Activated T-helper 2 cell treated with anti-CD3 and anti-CD28 coated beads, Interferon-gamma antibody, Interleukin-2, Interleukin-4, amounts not matched to agents 10 μg/mL and 5 μg/mL and 100 μg/mL, durations not matched to agents 14 hours and 24 hours and 36 hours (primary cell): ENCODE measurements at regions not wholly inside any gene's neighbourhood (a gene's known extent, or its start where the extent isn't known, plus 50 kb on each side); places are given as distances from the start of the nearest gene placed in this dataset.

Source experiments
- DNase-seq: peaks from one replicate; pipeline ENCODE4 v3.0.0; 2021; ENCODE audit warnings: low spot score
- H3K27ac Mint-ChIP-seq: one replicate; pipeline ENCODE4 v1.8.0; 2021; ENCODE audit warnings: mixed read lengths
- H3K27me3 Mint-ChIP-seq: one replicate; pipeline ENCODE4 v1.8.0; 2021; ENCODE audit warnings: low read depth, mixed read lengths
- H3K36me3 Mint-ChIP-seq: one replicate; pipeline ENCODE4 v1.8.0; 2021; ENCODE audit warnings: low read depth, mixed read lengths
- H3K4me1 Mint-ChIP-seq: one replicate; pipeline ENCODE4 v1.8.0; 2021; ENCODE audit warnings: low read depth, mixed read lengths
- H3K4me3 Mint-ChIP-seq: one replicate; pipeline ENCODE4 v1.8.0; 2021; ENCODE audit warnings: low read depth, mild to moderate bottlenecking, moderate library complexity, mixed read lengths
- H3K9me3 Mint-ChIP-seq: one replicate; pipeline ENCODE4 v1.8.0; 2021; ENCODE audit warnings: mixed read lengths
- intact Hi-C: fragments of 100-400 bp; cut with micrococcal nuclease; formaldehyde crosslinking; loops from one replicate; pipeline ENCODE4 v1.15.1; 2023

DNA sequence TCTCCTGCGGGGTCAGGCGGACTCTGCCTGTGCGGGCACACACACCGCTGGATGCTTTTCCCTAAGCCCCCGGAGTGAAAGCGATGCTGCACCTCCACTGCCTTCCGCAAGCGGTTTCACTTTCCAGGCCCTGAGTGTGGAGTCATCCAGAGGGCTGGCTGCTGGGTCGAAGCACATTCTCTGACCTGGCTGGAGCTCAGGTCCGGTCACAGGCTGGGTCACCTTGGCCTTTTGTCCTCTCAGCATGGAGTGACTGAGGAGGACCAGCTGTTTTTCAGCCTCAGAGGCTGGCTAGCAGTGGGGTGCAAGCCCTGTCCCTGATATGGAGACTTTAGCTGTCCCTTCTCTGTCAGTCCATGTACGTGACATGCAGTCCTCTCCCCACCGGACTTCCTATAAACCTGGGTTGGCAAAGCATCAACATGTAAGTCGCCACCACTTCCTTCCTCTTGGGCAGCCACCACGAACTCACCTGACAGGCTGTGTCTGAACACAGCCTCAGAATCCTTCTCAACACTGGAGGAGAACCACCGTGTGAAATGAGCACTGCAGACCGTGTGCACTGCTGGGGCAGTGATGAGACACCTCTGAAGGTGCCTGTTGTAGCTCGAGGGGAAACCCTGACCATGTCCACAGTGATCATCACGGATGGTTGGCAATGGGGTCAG lies 51.3 kb downstream of the GADD45G start:
- H3K9me3 Mint-ChIP-seq, result no peaks in the 10 kb centered on the region
- H3K27ac Mint-ChIP-seq, result no peak overlapping the region
- H3K4me3 Mint-ChIP-seq, result no peak overlapping the region
- intact Hi-C loops, result loop anchor here (5.0 kb wide), 1 partner anchor 49 kb away; the partner anchor contains the start of gene GADD45G
- H3K27me3 Mint-ChIP-seq, result peaks cover 15% of the 10 kb centered on the region
- peaks cover 31% of the 10 kb centered on the region for H3K4me1 Mint-ChIP-seq
- H3K36me3 Mint-ChIP-seq, result no peaks in the 10 kb centered on the region
- no peak for DNase-seq

GRCh38 chr9:89657295-89657694 lies 52.5 kb downstream of the GADD45G start:
- DNase-seq, result no peak
- no peak overlapping the region for H3K4me3 Mint-ChIP-seq
- H3K36me3 Mint-ChIP-seq, result no peaks in the 10 kb centered on the region
- H3K4me1 Mint-ChIP-seq, result peaks cover 31% of the 10 kb centered on the region
- peaks cover 17% of the 10 kb centered on the region for H3K27me3 Mint-ChIP-seq
- no peaks in the 10 kb centered on the region for H3K9me3 Mint-ChIP-seq
- no peak overlapping the region for H3K27ac Mint-ChIP-seq
- intact Hi-C loops, result loop anchor here (5.0 kb wide), 1 partner anchor 50 kb away; the partner anchor contains the start of gene GADD45G

DNA sequence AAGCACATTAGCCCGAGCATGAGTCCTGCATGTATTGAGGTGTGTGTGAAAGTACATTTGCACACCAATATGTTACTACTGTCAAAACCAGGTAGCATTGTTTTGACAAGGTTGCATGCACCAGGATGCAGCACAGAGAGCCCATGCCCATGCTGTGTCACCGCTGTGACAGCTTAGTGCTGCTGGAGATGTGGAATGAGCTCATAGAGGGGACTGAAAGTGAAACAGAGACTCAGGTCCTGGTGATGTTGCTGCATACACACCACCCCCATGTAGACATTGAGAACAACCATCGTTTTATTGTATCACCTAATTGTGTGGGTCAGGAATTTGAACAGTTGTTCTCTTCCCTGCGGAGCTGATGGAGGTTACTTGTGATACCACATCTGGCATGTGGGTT lies 53.0 kb downstream of the GADD45G start:
- intact Hi-C loops, result loop anchor here (5.0 kb wide), 1 partner anchor 50 kb away; the partner anchor contains the start of gene GADD45G
- DNase-seq, result peak; percentile 47
- H3K4me1 Mint-ChIP-seq, result peaks cover 31% of the 10 kb centered on the region

DNA sequence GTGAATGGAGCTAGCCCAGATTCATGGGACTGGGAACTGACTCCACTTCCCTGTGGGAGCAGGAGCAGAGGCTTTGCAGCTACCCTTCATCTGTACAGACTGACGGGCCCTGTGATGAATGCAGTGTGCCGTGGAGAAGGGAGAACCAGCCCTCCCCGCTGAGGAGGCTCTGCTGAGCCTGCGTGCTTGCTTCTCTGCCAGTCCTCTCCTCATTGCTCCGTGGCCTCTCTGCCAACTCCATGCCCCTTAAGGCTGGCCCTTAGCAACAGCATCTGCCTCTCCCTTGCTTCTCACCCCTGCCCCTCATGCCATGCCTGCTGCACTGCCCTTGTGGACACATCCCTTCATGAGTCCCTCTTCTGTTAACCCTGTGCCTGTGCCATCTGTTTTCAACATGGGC lies 53.6 kb downstream of the GADD45G start:
- Mint-ChIP-seq H3K4me1 (peaks cover 34% of the 10 kb centered on the region), H3K27ac (no peak overlapping the region), H3K36me3 (no peaks in the 10 kb centered on the region), H3K4me3 (no peak overlapping the region), H3K27me3 (peaks cover 15% of the 10 kb centered on the region), H3K9me3 (no peaks in the 10 kb centered on the region)
- intact Hi-C loops, result loop anchor here (5.0 kb wide), 1 partner anchor 51 kb away; the partner anchor contains the start of gene GADD45G
- no peak for DNase-seq

More for the DNA sequence above, 53.0 kb downstream of the GADD45G start:
- Mint-ChIP-seq H3K27ac (no peak overlapping the region), H3K4me3 (no peak overlapping the region), H3K9me3 (no peaks in the 10 kb centered on the region), H3K27me3 (peaks cover 15% of the 10 kb centered on the region), H3K36me3 (no peaks in the 10 kb centered on the region)

DNA sequence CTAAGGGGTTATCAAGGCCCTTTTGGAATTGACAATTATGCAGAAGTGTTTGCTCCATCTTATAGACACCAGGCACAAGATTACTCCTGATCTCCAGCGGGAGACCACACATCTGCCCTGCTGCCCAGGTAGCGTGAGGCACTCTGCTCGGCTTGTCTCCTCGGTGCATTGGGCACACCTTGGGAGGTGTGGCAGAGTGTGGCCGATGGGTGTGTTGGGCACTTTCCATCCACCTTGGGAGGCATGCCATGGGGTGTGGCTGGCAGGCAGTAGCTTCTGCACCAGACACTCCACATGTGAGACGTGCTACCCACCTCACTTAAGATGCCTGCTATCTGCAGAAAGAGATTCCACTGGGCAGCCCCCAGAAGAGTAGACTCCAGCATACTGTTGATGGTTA lies 54.1 kb downstream of the GADD45G start:
- intact Hi-C loops, result loop anchor here (5.0 kb wide), 1 partner anchor 52 kb away; the partner anchor contains the start of gene GADD45G
- no peaks in the 10 kb centered on the region for H3K9me3 Mint-ChIP-seq

DNA sequence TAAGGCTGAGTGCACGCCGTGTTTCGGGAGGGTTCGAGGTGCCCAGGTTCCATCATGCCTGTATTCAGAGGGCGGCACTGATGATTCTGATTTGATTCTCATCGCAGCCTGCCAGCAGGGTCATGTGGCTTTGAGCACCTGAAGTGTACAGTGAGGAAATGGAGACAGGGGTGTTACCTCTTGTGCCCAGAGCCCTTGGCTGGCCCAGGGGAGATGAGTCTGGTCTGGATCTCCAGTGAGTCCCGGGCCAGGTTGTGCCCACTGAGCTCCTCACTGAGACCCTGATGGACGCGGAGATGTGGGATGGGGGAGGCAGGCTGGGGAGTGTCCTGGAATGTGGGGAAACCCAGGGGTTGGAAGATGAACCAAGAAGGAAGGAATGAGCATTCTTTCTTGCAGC lies 54.7 kb downstream of the GADD45G start:
- Mint-ChIP-seq H3K4me3 (no peak overlapping the region), H3K27me3 (peaks cover 18% of the 10 kb centered on the region), H3K36me3 (no peaks in the 10 kb centered on the region), H3K4me1 (peaks cover 36% of the 10 kb centered on the region), H3K27ac (no peak overlapping the region), H3K9me3 (no peaks in the 10 kb centered on the region)
- intact Hi-C loops, result loop anchor here (5.0 kb wide), 1 partner anchor 52 kb away; the partner anchor contains the start of gene GADD45G
- DNase-seq, result no peak

More for the DNA sequence above, 54.1 kb downstream of the GADD45G start:
- Mint-ChIP-seq H3K4me3 (no peak overlapping the region), H3K27ac (no peak overlapping the region), H3K36me3 (no peaks in the 10 kb centered on the region), H3K27me3 (peaks cover 18% of the 10 kb centered on the region), H3K4me1 (peaks cover 36% of the 10 kb centered on the region)
- DNase-seq, result no peak

DNA sequence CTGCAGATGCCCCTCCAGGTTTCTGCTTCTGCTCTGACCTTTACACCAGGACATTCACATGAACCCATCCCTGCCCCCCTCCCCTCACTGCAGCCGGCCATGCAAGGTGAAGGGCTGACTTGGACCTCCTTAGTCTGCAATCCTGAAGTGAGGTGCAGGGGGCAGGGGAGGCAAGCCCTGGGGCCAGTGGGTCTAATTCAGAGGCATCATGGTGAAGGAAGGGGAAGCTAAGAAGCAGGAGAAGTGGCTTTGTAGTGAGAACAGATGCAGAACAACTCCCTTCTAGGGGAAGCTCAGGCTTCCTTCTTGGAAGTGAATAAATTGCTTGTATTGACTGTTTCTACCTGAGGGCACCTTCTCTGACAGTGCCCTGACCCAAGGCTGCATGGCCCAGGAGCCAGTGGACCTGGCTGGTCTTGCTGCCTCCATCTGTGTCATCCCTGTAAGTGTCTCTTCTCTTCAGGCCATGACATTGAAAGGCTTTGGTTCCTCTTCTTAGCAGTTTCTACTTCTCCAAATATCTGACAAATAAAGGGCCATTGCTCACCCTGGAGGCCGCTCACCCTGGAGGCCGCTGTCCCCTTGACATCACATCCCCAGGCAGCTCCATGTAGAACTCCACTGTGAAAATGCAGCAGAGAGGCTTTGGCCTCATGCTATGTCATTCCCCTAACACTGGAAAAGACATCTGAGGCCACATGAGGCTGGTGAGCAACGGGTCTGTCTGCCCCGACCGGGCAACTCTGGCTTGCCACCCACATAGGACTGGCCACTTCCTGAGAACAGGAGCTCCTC lies 55.3 kb downstream of the GADD45G start:
- DNase-seq, result no peak
- Mint-ChIP-seq H3K36me3 (no peaks in the 10 kb centered on the region), H3K4me1 (peaks cover 36% of the 10 kb centered on the region), H3K27me3 (peaks cover 16% of the 10 kb centered on the region), H3K4me3 (no peak overlapping the region), H3K27ac (no peak overlapping the region), H3K9me3 (no peaks in the 10 kb centered on the region)
- intact Hi-C loops, result loop anchor here (5.0 kb wide), 1 partner anchor 53 kb away; the partner anchor contains the start of gene GADD45G

DNA sequence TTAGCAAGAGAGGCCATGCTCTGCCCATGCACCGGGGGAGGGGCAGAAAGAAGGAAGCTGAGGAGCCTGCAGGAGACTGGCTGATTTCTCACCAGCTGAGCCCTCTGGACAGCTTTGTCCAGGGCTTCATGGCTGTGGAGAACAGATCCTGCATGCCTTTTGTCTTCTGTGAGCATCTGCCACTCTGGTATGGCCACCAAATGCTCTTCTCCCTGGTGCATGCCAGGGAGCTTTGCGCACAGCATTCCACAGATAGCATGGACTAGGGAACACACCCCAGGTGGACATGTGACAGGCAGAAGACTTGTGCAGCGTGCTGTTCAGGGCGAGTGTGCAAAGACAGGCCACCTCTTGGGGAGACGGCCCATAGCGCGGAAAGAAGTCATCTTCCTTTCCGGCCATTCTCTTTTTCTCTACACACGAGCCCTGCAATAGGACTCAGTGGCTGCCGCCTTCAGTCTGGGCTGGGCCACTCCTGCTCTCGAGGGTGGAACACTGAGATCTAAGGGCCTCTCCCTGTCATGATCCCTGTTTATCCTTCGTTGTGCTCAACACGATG lies 56.7 kb downstream of the GADD45G start:
- DNase-seq, result no peak
- Mint-ChIP-seq H3K4me1 (peaks cover 25% of the 10 kb centered on the region), H3K27ac (no peak overlapping the region), H3K4me3 (no peak overlapping the region), H3K27me3 (peaks cover 21% of the 10 kb centered on the region), H3K36me3 (no peaks in the 10 kb centered on the region), H3K9me3 (no peaks in the 10 kb centered on the region)
- intact Hi-C loops, result no loop called here

DNA sequence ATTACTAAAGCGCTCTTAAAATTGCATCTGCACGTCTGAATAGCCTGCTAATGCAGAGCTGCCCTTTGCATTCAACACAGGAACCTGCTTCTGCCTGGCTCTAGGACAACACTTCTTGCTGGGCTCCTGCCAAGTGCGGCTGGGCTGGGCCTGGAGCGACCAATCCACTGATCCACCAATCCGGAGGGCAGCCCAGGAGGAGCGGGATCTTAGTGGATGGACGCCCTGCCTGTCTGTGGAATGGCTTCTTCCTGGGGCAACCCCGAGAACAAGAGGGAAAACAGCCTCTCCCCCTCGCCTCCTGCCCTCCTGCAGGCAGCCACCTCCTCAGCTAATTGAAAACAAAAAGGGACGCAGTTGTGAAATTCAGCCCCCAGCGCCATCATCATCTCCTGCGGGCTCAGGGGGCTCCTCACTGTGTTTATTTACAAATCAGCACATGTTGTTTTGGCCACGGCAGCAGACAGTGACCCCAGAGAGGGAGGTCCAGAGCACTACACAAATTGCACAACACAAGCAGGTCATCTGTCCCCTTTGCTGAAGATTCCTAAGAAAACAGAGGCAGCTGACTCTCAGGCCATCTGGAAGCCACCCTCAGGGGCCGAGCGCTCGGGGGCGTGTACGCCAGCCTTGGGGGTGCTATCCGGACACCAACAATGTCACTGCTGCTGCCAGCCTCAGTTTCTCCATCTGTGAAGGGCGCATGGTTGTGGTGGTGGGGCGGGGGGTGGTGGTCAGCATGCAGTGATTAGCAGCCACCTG lies 57.3 kb downstream of the GADD45G start:
- no peak for DNase-seq
- Mint-ChIP-seq H3K4me1 (peaks cover 19% of the 10 kb centered on the region), H3K27me3 (peaks cover 21% of the 10 kb centered on the region), H3K36me3 (no peaks in the 10 kb centered on the region), H3K9me3 (no peaks in the 10 kb centered on the region), H3K4me3 (no peak overlapping the region), H3K27ac (no peak overlapping the region)
- intact Hi-C loops, result no loop called here

- Mint-ChIP-seq H3K4me1 (peaks cover 14% of the 10 kb centered on the region), H3K36me3 (no peaks in the 10 kb centered on the region), H3K27ac (no peak overlapping the region), H3K9me3 (no peaks in the 10 kb centered on the region), H3K27me3 (peaks cover 21% of the 10 kb centered on the region), H3K4me3 (no peak overlapping the region)
- intact Hi-C loops, result no loop called here
- no peak for DNase-seq
Measured at GRCh38 chr9:89662718-89663613, 58.2 kb downstream of the GADD45G start.

GRCh38 chr9:89663614-89663970 lies 58.8 kb downstream of the GADD45G start:
- intact Hi-C loops, result no loop called here
- no peak for DNase-seq
- H3K4me3 Mint-ChIP-seq, result no peak overlapping the region
- no peaks in the 10 kb centered on the region for H3K9me3 Mint-ChIP-seq
- peaks cover 21% of the 10 kb centered on the region for H3K27me3 Mint-ChIP-seq
- H3K4me1 Mint-ChIP-seq, result peaks cover 12% of the 10 kb centered on the region
- H3K27ac Mint-ChIP-seq, result no peak overlapping the region
- no peaks in the 10 kb centered on the region for H3K36me3 Mint-ChIP-seq
